GM21381 (cell line): ENCODE measurements at regions not wholly inside any gene's neighbourhood (a gene's known extent, or its start where the extent isn't known, plus 50 kb on each side); places are given as distances from the start of the nearest gene placed in this dataset.
A peak's percentile ranks its signal among the peaks of the same experiment; 100 is the strongest.
"Not testable (repeated sequence)": the region's sequence is repeated elsewhere in the genome, so short reads cannot be mapped to it uniquely, and the experiment has no call there.

ENCODE experiments used
- ATAC-seq: cut with Tn5 transposase; IDR thresholded peaks from one replicate; pipeline ENCODE4 v1.9.1; 2021; ENCODE audit warnings: mild to moderate bottlenecking, moderate library complexity; ENCODE audit not compliant: unreplicated experiment

DNA sequence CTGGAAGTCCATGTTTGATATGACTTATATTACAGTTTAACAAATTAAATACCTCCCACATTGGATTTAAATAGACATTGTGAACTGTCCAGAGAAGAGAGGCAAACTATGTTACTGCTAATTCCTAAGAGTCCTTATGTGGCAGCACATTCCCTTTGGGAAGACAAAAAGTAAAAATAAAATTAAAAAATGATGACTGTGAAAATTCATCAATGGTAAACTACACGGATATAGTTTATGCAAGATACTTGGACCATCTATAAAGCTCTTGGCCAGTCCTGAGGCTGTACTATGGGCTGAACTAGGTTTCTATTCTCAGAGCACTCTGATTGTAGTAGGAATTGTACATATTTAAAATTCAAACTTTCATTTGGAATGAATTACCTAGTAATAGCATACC lies 206.4 kb downstream of the LRRK2 start:
- no peak for ATAC-seq

DNA sequence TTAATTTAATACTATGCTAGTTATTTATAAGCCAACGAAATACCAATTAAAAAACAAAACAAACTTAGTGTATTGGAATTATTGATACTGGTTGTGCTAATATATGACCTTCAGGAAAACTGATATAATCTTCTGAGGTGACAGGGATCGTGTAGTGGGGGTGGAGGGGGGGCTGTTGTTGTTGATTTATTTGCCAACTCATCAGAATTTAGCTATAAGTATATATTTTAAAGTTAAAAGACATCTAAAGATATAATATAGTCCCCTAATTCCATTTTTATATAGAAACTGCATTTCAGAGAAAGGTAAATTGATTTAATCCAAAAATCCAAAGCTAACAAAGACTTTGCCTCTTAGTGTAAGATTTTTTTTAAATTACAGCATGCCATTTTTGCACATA lies 210.5 kb downstream of the LRRK2 start:
- ATAC-seq: no peak

DNA sequence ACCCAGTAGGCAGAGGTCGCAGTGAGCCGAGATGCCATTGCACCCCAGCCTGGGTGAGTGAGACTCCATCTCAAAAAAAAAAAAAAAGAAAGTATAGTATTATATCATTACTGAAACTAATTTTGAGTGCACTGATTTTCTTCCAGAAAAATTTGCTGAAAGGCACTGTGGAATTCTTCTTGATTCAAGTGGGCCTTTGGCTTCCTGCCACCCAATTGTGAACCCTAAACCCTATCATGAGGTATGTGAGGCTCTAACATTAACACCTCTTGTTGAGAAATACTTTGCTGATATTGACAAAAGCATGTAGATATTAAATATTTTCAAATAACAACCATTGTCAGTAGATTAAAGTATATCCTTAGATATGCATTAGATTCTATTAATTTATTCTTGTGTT lies 211.2 kb downstream of the LRRK2 start:
- no peak for ATAC-seq

DNA sequence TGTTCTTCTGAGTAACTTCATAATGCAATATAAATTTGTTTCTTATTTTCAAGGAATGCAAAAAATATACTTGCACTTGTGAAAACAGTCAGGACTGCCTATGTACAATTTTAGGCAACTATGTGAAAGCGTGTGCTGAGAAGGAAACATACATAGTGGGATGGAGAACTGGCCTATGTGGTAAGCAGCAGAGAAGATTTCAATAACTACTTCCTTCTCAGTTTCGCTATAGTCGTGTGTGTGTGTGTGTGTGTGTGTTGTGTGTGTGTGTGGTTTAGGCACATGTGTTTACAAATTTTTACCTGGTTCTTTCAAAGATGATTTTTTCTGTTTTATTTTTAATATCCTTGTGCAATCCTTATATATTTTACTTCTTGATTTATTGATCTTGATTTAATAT lies 211.8 kb downstream of the LRRK2 start:
- ATAC-seq: no peak

DNA sequence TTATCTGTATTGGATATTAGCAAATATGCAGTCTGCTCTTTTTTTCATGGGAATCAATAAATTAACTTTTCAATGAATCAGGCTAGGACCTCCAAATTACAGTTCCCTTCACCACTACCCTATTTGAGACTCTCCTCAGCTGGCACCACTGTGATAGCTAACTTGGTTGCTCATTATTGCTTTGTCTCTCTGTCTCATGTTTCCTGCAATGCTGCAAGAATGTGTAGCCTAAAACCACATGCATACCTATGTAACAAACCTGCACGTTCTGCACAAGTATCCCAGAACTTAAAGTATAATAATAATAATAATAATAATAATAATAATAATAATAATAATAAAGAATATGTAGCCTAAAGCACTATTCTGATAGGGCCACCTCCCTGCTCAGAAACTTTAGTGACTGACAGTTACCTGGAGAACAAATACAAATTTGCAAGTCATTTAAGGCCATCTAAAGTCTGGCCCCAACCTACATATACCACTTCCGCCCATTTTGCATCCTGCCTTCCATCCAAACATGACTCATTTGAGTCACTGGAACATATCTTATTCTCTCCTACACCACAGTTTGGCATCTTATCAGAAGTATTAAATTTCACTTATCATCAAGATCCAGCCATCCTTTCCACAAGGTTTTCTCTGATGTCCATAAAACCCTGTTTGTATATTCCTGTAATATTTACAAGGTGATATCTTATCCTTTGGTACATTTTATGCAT lies 215.1 kb downstream of the LRRK2 start:
- ATAC-seq: no peak

DNA sequence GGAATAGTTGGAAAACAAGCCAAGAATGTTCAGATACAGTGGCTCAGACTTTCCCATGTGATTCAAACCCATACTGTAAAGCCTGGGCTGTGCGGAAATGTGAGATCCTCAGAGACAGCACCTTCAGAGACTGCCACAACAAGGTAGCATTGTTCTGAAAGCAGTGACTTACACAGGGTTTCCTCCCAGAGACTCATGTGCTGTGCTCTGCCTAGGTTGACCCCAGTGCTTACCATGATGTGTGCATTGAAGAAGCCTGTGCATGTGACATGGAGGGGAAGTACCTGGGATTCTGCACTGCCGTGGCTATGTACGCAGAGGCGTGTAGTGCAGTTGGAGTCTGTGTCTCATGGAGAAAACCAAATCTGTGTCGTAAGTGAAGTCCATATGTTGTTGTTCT lies 219.4 kb downstream of the LRRK2 start:
- ATAC-seq: no peak

DNA sequence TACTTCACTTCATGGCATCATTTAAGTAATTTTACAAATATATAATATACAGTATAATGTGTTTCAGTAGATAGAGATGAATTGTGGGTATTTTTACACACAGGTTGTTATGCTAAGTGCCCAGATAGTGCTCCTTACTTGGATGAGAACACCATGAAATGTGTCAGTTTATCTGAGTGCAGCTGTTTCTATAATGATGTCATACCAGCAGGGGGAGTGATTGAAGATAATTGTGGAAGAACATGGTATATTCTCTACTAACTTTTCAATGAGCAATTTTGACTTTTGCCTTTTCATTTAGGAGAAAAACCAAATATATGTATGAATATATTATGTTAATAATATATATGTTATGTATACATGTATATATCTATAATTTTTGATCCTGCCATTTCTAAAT lies 221.6 kb downstream of the LRRK2 start:
- no peak for ATAC-seq

DNA sequence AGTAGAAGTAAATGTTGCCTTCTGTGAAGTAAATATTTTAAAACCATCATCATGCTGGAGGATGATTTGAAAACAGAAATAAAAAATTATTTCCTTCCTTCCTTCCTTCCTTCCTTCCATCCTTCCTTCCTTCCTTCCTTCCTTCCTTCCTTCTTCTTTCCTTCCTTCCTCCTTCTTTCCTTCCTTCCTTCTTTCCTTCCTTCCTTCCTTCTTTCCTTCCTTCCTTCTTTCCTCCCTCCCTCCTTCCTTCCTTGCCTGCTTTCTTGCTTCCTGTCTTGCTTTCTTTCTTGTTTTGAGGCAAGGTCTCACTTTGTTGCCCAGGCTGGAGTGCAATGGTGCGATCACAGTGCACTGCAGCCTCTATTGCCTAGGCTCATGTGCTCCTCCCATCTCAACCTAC lies 223.7 kb downstream of the LRRK2 start:
- not testable (repeated sequence) for ATAC-seq

DNA sequence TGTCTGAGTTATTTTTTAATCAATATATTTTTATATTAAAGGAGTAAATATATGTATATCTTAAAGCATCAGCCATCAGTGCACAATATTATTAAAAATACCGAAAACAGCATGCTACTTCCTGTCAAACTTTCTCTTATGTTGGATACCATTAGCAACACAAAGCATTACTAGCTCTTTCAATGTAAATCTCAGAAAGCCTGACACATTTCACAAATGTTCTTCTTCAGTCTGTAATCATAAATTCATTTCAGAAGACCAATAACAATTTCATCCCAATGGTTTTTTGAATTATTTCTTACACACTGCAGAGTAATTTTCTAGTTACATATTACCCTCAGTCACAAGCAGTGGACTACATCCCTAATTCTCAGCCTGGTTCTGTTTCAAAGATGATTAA lies 226.9 kb downstream of the LRRK2 start:
- no peak for ATAC-seq

DNA sequence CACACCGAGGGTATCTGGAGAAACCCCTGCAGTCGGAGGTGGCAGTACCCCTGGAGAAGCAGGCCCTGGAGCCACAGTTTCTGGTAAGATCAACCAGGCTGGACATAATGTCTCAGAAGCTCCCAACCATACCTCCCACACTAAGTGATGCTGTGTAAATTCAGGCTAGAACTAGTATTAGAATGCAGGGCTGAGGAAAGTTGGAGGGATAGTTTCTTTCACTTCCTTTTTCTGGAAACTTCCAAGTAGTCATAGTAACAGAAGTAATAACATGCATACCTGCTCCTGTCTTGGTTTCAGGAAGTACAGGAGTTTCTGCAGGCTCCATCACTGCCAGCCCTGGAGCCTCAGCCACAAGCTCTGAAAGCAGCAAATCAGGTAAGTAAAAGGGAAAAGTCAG lies 228.1 kb upstream of the CNTN1 start:
- no peak for ATAC-seq

DNA sequence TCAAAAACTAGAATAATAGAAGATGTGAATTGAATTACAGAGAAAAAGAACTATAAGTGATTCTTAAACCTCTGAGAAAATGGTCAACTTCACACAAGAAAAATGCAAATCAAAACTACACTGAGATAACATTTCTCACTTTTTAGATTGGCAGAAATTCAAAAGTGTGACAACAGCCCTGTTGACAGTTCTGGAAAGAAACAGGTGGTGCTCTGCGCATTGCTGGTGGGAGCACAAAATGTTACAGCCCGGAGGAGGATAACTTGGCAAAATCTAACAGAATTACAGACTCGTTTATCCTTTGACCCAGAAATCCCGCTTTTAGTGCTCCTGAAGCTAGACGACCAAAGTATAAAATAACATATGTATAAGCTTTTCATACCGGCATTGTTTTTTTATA lies 222.5 kb upstream of the CNTN1 start:
- ATAC-seq: no peak

DNA sequence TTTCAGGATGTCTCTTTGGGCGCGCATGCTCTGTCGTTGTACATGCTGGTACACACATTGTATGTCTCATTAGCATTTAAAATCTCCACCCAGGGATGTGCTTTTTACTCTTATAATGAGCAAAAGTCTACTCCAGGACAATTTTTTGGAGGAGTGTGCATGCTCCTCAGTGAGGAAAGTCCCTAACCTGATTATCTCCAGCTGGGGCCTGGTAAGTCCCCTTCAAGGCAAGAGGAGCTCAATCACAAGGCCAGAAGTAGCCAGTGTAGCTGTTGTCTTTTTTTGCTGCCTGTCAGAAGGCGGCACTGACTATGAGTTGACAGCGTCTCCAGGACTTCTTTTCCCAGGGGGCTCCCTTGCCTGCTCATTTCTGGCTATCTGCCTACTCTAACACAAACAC lies 218.3 kb upstream of the CNTN1 start:
- ATAC-seq: no peak

DNA sequence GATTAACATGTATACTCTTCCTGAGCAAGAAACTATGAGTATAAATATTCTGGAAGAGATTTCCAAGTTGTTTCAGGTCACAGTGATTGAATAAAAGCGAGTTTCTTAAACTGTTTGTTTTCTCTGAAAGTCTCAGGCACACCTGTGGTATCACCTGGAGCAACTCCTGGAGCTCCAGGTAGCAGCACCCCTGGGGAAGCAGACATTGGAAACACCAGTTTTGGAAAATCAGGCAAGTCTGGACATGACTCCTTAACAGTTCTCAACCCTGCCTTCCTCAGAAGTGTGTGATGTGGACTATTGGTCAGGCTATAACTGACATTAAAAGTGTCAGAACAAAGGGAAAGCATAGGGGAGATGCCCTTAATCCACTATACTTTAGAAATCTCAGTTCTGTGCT lies 217.6 kb upstream of the CNTN1 start:
- no peak for ATAC-seq

DNA sequence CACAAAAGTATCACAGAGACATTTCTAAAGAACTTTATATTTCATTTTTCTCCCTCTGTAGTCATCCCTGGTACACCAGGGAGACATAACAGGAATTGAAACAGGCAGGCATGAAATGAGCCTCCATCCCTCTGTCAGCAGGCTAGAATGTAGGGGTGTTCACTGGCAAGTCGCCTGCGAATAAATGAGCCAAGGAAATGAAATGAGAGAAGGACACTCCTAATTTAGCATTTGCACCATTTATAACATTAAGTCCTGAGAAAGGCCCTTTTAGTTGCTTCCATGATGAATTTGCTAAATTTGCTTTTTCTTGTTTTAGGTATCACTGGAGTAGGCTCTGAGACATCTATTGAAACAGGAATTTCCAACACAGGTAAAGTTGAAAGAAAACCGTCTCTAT lies 192.4 kb upstream of the CNTN1 start:
- ATAC-seq: no peak

DNA sequence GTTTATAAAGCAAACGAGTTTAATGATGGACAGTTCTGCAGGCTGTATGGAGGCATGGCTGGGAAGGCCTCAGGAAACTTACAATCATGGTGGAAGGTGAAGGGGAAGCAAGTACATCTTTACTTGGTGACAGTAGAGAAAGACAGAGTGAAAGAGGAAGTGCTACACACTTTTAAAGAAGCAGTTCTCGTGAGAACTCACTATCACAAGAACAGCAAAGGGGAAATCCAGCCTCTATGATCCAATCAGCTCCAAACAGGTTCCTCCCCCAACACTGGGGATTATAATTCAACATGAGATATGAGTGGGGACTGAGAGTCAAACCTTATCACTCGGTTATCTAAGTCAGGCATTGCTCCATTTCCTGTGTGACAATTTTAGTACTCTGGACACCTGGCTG lies 189.9 kb upstream of the CNTN1 start:
- ATAC-seq: no peak

DNA sequence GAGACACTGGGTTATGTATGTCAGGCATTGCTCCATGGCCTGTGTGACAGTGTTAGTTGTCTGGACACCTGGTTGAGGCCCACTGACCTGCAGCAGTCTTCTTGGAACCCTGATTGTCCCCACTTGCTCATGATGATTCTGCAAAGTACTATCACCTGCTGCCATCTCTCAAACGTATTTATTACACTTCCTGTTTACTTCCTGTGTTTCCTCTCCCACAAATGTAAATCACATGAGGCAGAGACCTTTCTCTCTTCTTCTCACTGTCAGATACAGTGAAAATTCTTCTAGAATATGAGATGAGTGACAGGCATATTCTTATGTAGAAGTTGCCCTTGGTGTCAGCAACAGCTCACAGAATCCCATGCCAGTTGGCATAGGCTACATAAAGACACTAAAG lies 186.9 kb upstream of the CNTN1 start:
- no peak for ATAC-seq

DNA sequence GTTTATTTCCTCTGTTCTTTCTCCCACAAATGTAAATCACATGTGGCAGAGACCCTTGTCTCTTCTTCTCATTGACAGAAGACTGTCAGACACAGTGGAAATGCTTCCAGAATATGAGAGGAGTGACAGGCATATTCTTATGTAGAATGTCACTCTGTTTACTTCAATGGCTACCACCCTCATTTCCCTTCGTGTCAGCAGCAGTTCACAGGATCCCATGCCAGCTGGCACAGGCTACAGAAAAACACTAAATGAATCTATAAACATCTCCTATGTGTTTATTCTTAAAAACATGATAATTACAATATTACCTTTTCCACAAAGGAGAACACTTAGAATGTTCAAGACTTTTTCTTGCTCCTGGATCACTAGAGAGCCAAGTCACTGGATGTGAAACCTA lies 183.8 kb upstream of the CNTN1 start:
- ATAC-seq: no peak

DNA sequence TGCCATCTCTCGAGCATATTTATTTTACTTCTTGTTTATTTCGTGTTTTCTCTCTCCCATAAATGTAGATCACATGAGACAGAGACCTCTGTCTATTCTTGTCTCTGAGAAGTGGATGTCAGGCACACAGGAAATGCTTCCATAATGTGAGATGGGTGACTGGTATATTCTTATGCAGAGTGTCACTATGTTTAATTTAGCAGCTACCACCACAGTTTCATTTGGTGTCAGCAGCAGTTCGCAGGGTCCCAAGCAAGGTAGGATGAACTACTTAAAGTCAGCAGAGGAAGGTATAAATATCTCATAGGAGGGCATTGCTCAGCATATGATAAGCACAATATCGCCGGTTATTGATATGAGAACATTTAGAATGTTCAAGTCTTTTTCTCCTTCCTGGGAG lies 180.9 kb upstream of the CNTN1 start:
- no peak for ATAC-seq

DNA sequence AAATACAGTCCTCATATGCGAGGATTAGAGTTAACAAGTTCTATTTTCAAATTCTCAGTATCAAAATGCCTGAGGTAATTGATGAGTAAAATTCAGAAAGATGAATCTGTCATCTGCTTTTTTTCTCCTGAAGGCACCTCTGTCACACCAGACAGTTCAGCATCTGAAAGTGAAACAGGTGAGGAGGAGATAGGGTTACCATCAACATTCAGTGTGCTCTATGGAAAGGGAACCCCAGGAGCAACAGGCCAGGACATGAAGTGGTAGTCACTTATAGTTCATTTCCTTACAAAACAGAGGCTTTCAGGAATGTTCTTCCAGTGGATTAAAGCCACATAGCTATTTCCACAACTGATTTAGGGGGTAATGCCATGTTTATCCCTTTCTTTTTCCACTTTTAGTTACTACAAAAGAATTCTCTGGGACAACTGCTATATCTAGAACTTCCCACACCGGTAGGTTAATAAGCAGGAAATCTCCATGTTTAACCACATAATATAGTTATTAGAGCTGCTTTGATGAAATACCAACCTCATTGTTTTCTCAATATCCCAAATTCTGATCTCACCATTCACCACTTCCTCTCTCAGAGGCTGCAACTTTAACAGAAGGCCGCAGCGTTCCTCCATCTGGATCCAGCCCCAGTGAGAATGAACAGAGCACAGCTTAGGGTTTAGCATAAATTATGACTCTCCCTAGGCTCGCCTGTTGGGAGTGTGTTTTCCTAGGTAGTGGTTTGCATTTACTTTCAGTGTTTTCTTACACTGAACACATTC lies 177.0 kb upstream of the CNTN1 start:
- ATAC-seq: peak; percentile 76

DNA sequence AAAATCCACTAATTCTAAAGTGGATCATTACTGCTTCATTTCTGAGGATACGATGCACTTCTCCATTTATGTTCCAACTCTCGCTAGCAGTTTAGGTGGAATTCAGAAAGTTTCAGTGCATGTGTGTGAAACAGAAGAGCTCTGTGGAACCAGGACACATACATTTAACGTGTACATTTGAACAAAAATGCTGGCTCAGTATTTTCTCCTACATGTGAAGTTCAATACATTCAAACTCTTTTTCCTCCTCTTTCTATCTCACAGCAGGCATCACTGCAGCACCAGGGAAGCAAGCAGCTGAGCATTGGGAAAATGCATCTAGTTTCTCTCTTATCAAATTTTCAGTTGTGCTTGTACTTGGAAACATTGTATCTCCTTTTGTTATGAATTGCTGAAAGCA lies 169.4 kb upstream of the CNTN1 start:
- ATAC-seq: no peak

DNA sequence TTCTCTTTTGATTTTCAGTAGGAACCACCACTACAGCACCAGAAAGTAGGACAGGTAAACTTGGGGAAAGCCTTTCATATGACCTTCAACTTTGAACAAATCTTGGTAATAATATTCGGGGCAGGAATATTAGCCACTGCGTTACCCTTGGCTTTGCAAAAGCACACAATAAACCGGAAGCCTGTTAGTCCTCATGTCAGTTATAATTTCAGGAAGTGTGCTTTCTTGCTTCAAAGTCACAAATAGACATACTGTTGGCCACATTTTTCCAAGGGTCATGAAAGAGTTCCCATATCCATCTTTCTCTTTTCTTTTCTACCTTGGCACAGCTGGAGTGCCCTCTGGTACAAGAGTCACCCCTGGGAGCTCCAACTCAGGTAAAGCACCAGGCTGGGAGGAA lies 167.2 kb upstream of the CNTN1 start:
- no peak for ATAC-seq

DNA sequence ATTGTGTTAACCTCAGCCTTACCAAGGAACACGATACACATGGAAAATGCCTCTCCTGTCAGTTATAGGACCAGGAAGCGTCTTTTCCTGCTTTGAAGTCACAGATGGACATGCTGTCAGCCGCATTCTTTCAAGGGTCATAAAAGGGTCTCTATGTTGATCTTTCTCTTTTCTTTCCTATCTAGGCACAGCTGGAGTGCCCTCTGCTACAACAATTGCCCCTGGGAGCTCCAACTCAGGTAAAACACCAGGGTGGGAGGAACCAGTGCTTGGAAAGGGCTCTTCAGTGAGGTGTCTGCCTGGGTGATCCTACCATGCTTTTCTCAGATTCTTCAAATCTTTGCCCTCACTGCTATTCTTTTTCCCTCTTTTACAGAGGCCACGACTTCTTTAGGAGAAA lies 157.4 kb upstream of the CNTN1 start:
- no peak for ATAC-seq

DNA sequence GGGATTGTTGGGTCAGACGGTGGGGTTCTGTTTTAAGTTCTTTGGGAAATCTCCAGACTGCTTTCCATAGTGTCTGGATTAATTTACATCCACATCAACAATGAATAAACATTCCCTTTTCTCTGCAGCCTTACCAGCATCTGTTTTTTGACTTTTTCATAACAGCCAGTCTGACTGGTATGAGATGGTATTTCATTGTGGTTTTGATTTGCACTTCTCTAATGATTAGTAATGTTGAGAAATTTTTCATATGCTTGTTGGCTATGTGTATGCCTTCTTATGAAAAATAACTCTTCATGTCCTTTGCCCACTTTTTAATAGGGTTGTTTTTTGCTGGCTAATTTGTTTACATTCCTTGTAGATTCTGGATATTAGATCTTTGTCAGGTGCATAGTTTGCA lies 140.8 kb upstream of the CNTN1 start:
- no peak for ATAC-seq
